Activated naive CD8-positive, alpha-beta T cell treated with anti-CD3 and anti-CD28 coated beads, Interleukin-2, amount 50 U/mL, for 24 hours (primary cell): ENCODE measurements at regions not wholly inside any gene's neighbourhood (a gene's known extent, or its start where the extent isn't known, plus 50 kb on each side); places are given as distances from the start of the nearest gene placed in this dataset.

Source experiments
- ATAC-seq: fragments of 150-1000 bp; cut with Tn5 transposase; one replicate; pipeline ENCODE4 v1.10.0; 2021
- DNase-seq: peaks from one replicate; pipeline ENCODE4 v3.0.0; 2021
- H3K27ac Mint-ChIP-seq: one replicate; pipeline ENCODE4 v1.8.0; 2021; ENCODE audit warnings: mild to moderate bottlenecking, mixed read lengths
- H3K27me3 Mint-ChIP-seq: one replicate; pipeline ENCODE4 v1.8.0; 2021; ENCODE audit warnings: mixed read lengths
- H3K36me3 Mint-ChIP-seq: one replicate; pipeline ENCODE4 v1.8.0; 2021; ENCODE audit warnings: low read depth, mixed read lengths
- H3K4me1 Mint-ChIP-seq: one replicate; pipeline ENCODE4 v1.8.0; 2021; ENCODE audit warnings: mixed read lengths
- H3K4me3 Mint-ChIP-seq: one replicate; pipeline ENCODE4 v1.8.0; 2021; ENCODE audit warnings: mild to moderate bottlenecking, moderate library complexity, mixed read lengths
- H3K9me3 Mint-ChIP-seq: one replicate; pipeline ENCODE4 v1.8.0; 2021; ENCODE audit warnings: mixed read lengths

DNA sequence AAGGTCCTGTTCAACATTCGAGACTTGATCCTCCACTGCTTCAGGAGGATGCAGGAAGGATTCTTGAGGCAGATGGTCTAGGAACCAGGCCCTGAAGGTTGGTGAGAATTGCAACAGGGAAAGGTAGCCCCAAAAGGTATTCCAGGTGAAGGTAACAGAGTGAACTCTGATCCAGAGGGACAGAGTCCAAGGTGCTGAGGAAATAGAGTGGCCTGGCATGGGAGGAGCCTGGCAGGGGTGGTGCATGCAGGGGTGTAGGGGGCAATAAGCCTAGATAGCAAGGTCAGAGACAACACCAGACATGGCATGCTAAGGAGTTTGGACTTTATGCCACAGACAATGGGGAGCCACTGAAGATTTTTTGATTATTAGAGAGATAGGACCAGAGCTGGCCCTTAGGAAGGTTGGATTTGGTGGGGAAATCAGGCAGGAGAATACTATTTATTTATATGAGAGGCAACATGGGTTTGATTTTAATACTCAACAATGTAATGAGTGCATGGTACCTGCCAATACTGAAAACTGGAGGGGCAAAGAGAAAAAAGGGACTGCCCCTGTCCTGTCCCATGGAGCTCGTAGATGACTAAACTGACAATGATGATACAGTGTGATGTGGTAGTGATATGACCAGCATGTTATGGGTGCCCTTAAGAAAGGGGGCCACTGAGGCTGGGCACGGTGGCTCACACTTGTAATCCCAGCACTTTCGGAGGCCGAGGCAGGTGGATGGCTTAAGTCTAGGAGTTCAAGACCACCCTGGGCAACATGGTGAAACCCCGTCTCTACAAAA is 50.5 kb upstream of the TMED10 start:
- H3K9me3 Mint-ChIP-seq = no peaks in the 10 kb centered on the region
- H3K4me3 Mint-ChIP-seq = no peak overlapping the region
- ATAC-seq (peak; percentile 83), DNase-seq (no peak)
- peaks cover 62% of the 10 kb centered on the region for H3K4me1 Mint-ChIP-seq
- peaks cover 2% of the 10 kb centered on the region for H3K27me3 Mint-ChIP-seq
- no peak overlapping the region for H3K27ac Mint-ChIP-seq
- no peaks in the 10 kb centered on the region for H3K36me3 Mint-ChIP-seq
